SH-SY5Y (cell line): ENCODE measurements at regions not wholly inside any gene's neighbourhood (a gene's known extent, or its start where the extent isn't known, plus 50 kb on each side); places are given as distances from the start of the nearest gene placed in this dataset.

Experiments used
- GATA2 ChIP-seq: IDR thresholded peaks from 2 replicates; pipeline ENCODE4 v1.6.1; 2011; ENCODE audit warnings: mild to moderate bottlenecking, low read depth, low read length
- GATA3 ChIP-seq: IDR thresholded peaks from 2 replicates; pipeline ENCODE4 v1.6.1; 2011; ENCODE audit warnings: low read depth, mild to moderate bottlenecking, low read length, moderate library complexity

- no peak for TF ChIP-seq GATA2
- no peak for TF ChIP-seq GATA3
Measured at GRCh38 chr10:6987536-6987945, 407.5 kb upstream of the PRKCQ start.
